HG03521 (cell line): ENCODE measurements at regions not wholly inside any gene's neighbourhood (a gene's known extent, or its start where the extent isn't known, plus 50 kb on each side); places are given as distances from the start of the nearest gene placed in this dataset.
"Not testable (repeated sequence)": the region's sequence is repeated elsewhere in the genome, so short reads cannot be mapped to it uniquely, and the experiment has no call there.

Experiments
- ATAC-seq: cut with Tn5 transposase; IDR thresholded peaks from one replicate; pipeline ENCODE4 v1.9.1; 2021; ENCODE audit warnings: mild to moderate bottlenecking, moderate library complexity; ENCODE audit not compliant: unreplicated experiment

DNA sequence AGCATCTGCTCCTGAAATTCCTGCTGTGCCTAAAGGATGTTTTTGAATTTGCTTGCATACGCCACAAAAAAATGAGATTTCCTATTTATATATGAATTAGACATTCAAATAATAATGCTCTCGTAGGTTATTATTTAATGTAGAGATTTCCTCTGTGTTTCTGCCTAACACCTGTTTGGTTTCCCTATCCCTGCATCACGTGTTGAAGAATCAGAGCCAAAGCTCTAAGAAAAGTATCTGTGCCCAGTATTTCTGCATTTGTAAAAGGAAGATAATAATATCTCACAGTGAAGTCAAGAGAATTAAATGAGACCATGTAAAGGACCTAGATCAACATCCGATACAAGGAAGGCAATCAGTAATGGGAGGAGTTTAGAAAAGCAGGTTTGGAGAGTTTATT lies 179.5 kb downstream of the HNRNPD start:
- ATAC-seq: no peak

GRCh38 chr4:82192017-82192673 lies 181.6 kb downstream of the HNRNPD start:
- no peak for ATAC-seq

DNA sequence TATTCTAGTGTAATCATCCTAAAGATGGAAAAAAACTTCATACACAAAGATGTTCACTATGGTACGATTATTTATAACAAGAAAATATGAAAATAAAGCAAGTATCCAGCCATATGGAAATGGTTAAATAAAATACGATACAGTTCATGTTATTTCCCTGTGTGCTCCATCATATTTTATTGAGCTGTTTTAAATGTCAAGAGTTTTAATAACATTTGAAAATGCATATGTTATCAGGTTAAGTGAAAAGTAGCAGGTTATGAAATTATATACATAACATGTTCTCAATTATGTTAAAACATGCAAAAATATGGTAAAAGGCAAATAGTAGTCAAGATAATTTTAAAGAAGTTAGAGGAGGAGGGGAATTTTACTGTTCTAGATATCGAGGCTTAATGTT lies 192.0 kb downstream of the HNRNPD start:
- no peak for ATAC-seq

- ATAC-seq: no peak
These were observed 201.6 kb downstream of the HNRNPD start for GRCh38 chr4:82172186-82172585.

GRCh38 chr4:82171531-82172155 lies 202.1 kb downstream of the HNRNPD start:
- no peak for ATAC-seq

- ATAC-seq: no peak
These were observed 224.0 kb downstream of the HNRNPD start for GRCh38 chr4:82149750-82150149.

DNA sequence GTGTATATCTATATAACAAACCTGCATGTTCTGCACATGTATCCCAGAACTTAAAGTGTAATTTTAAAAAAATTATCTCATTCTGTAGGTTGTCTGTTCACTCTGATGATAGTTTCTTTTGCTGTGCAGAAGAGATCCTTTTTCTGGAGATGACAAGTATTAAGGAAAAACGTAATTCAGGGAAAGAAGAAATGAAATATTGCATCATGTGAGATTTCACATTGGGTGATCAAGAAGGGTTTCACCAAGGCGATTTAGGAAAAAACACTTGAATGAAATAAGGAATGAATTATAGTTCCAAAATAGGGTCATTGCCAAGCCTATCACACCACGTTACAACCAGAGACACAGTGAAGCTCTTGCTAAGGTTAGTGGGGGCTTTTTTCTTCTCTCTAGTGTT lies 227.9 kb downstream of the HNRNPD start:
- ATAC-seq: no peak

DNA sequence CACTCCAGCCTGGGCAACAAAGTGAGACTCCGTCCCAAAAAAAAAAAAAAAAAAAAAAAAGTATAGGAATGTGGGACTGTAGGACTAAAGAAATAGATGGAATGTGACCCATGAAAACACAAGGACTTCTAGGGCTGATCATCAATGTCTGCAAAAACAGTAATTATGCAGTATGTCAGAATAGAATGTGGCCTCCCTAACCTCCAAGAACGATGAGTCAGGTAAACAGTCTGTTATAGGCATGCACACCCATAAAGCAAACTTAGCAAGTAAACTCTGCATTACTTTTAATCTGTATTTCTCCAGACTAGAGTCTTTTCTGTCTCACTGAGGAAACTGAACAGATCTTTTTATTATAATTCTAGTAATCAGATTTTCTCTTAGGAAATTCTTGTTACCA lies 233.4 kb downstream of the HNRNPD start:
- no peak for ATAC-seq

GRCh38 chr4:82139287-82139686 lies 234.5 kb downstream of the HNRNPD start:
- ATAC-seq: no peak

DNA sequence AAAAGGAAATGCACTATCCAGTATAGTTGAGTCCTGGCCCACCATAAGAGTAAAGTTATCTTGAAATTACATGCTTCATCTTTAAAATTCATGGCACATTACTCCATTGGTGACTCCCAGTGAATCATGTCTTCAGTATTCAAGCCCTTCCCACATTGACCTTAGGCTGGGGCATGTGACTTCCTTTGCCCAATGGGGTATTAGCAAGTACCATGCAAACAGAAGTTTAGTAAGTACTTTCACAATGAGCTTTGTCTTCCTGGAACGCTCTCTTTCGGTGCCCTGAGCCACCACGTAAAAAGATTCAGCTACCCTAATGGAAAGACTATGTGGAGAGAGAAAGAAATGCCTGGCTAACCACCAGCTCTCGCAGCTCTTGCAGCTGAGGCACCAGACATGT lies 235.4 kb downstream of the HNRNPD start:
- ATAC-seq: no peak

GRCh38 chr4:82136161-82136801 lies 237.5 kb downstream of the HNRNPD start:
- no peak for ATAC-seq

DNA sequence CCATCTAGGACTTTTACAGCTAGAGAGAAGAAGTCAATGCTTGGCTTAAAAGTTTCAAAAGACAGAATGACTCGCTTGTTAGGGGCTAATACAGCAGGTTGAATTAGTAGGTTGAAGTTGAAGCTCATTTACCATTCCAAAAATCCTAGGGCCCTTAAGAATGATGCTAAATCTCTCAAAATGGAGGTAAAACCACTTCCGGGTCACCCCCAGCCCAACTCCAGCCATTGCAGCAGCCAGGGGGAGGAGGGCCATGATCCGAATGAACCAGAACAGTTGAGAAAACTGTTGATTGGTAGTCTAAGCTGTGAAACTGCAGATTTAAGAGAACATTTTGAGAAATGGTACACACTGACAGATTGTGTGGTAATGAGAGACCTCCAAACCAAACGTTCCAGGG lies 245.4 kb downstream of the HNRNPD start:
- no peak for ATAC-seq

- no peak for ATAC-seq
These were observed 247.2 kb downstream of the HNRNPD start for GRCh38 chr4:82126512-82127040.

GRCh38 chr4:82125787-82126297 lies 247.9 kb downstream of the HNRNPD start:
- no peak for ATAC-seq

- no peak for ATAC-seq
These were observed 248.6 kb downstream of the HNRNPD start for GRCh38 chr4:82124932-82125786.

- ATAC-seq: no peak
These were observed 249.4 kb downstream of the HNRNPD start for GRCh38 chr4:82124365-82124764.

DNA sequence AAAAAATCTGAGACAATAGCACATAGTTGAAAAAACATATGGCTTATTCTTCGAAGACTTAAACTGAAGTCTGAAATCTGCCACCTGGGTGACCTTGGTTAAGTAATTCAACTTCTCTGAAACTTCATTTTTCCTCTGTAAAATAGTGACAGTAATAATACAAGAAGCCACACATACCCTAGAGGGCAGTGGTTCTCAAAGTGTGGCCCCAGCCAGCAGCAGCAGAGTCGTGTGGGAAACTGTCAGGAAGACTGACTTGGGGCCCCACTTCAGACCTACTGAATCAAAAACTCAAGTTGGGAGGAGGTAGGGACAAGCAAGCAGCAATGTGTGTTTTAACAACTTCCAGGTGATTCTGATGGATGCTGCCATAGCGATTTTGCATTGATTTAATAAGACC lies 249.9 kb downstream of the HNRNPD start:
- no peak for ATAC-seq

- ATAC-seq: not testable (repeated sequence)
These were observed 258.6 kb downstream of the HNRNPD start for GRCh38 chr4:82115183-82115582.

DNA sequence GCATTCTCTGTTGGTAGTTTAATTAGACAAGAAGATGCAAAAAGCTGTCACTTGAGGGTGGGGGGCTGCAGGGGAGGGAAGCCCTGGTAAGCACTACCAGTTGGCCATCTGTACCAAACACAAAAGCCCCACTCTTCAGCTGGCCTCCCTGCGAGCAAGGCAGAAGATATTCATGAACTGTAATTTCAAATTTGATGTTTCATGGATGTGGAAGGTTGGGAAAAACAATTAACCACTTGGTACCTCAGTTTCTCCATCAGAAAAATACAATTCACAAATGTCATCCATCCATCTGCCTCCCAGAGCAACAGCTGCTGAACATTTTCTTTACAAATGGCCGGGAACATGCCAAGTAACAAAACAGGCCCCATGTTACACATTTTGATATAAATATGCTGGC lies 265.3 kb downstream of the HNRNPD start:
- no peak for ATAC-seq

DNA sequence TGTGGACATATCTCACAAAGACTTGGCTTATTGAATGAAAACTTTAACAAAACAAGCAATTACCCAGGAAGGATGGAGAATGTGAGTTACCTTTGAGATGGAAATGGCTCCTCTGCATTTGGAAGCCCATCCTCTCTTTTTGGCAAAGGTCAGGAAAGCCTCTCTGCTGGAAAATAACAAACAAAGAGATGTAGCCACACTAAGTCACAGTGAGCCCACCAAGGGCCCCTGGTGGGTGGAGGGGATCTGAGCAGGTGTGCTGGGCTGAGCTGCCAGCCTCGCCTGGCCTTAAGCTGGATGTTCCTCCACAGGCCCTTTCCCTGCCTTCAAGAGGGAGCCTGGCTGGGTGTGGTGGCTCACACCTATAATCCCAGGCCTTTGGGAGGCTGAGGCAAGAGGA lies 269.2 kb downstream of the HNRNPD start:
- no peak for ATAC-seq
